ENCODE measurements at regions not wholly inside any gene's neighbourhood (a gene's known extent, or its start where the extent isn't known, plus 50 kb on each side); places are given as distances from the start of the nearest gene placed in this dataset.

DNA sequence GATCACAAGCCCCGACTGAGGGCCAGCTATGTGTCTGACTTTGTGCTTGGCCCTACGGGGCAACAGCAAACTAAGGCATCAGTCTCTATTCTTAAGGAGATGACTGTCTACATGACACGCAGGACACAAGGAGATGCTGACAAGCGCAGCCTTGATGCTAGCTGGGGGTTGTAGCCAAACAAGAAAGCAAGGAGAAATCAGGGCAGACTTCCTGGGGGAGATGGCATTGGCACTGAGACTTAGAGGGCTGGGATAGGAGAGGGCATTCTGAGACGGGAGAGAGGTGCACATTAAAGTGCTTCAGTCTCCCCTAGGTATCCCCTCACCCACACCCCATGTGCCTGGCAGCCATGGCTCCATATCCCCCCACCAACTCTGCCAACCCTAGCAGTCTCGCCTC is 210.8 kb upstream of the POU3F1 start:
- TF ChIP-seq, protein P1, sequence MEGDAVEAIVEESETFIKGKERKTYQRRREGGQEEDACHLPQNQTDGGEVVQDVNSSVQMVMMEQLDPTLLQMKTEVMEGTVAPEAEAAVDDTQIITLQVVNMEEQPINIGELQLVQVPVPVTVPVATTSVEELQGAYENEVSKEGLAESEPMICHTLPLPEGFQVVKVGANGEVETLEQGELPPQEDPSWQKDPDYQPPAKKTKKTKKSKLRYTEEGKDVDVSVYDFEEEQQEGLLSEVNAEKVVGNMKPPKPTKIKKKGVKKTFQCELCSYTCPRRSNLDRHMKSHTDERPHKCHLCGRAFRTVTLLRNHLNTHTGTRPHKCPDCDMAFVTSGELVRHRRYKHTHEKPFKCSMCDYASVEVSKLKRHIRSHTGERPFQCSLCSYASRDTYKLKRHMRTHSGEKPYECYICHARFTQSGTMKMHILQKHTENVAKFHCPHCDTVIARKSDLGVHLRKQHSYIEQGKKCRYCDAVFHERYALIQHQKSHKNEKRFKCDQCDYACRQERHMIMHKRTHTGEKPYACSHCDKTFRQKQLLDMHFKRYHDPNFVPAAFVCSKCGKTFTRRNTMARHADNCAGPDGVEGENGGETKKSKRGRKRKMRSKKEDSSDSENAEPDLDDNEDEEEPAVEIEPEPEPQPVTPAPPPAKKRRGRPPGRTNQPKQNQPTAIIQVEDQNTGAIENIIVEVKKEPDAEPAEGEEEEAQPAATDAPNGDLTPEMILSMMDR (conservative IDR thresholded peaks at IDR 0.05), result no peak
- TF ChIP-seq EZH2 (IDR thresholded peaks at IDR 0.05; ENCODE audit: low read depth), result no peak
- H3K9me2 ChIP-seq (ENCODE audit: insufficient read depth), result no peaks in the 10 kb centered on the region
- no peaks in the 10 kb centered on the region for H3K9me3 ChIP-seq (ENCODE audit: insufficient read depth, low read depth)
- H3K79me2 ChIP-seq (ENCODE audit: low read depth), result no peaks in the 10 kb centered on the region
- ChIA-PET POLR2A (ENCODE audit: unreplicated experiment) (no interaction called here), CTCF (no interaction called here)
- no peak overlapping the region for H3K4me3 ChIP-seq
- H3K27me3 ChIP-seq (ENCODE audit: insufficient read depth, low read depth), result peaks cover 86% of the 10 kb centered on the region
- H3K4me2 ChIP-seq, result no peak overlapping the region
- H3F3A ChIP-seq (ENCODE audit: insufficient read depth, low read depth), result no peaks in the 10 kb centered on the region
- no peak for DNase-seq
- BruUV-seq (replicated peaks), result no TSS peak
- no peaks in the 10 kb centered on the region for H4K20me1 ChIP-seq (ENCODE audit: insufficient read depth)
- H3K27ac ChIP-seq, result no peak overlapping the region
- H2AFZ ChIP-seq, result no peak overlapping the region
- intact Hi-C loops (cut with micrococcal nuclease; ENCODE audit: unreplicated experiment), result no loop called here
- H3K36me3 ChIP-seq (ENCODE audit: low read depth), result no peaks in the 10 kb centered on the region
- H3K4me1 ChIP-seq (replicated peaks; ENCODE audit: insufficient read depth), result no peaks in the 10 kb centered on the region

DNA sequence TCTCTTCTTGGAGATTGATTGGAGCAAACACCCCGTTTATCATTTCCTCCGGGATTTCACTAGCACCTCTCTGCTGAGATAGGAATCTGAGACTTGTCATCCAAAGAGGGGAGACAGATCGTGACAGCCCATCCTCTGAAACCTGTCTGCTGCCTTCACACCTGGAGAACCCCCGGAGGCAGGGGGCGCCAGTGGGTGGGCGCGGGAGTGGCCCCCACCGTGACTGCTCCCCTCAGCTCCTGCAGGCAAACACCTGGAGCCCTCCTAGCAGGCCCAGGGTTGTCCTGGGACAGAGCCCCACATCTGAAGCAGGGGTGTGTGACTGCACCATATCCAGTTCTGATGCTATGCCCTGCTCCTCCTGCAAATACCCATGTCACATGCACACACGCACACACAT is 209.5 kb upstream of the POU3F1 start:
- no peak overlapping the region for H2AFZ ChIP-seq
- no peaks in the 10 kb centered on the region for H3K36me3 ChIP-seq (ENCODE audit: low read depth)
- BruUV-seq (replicated peaks), result no TSS peak
- TF ChIP-seq EZH2 (IDR thresholded peaks at IDR 0.05; ENCODE audit: low read depth), result no peak
- TF ChIP-seq, protein P1 (conservative IDR thresholded peaks at IDR 0.05), result no peak
- no peaks in the 10 kb centered on the region for H3K9me3 ChIP-seq (ENCODE audit: insufficient read depth, low read depth)
- no peaks in the 10 kb centered on the region for H4K20me1 ChIP-seq (ENCODE audit: insufficient read depth)
- no peaks in the 10 kb centered on the region for H3K79me2 ChIP-seq (ENCODE audit: low read depth)
- peaks cover 82% of the 10 kb centered on the region for H3K27me3 ChIP-seq (ENCODE audit: insufficient read depth, low read depth)
- H3F3A ChIP-seq (ENCODE audit: insufficient read depth, low read depth), result no peaks in the 10 kb centered on the region
- no peak overlapping the region for H3K27ac ChIP-seq
- intact Hi-C loops (cut with micrococcal nuclease; ENCODE audit: unreplicated experiment), result no loop called here
- no peak overlapping the region for H3K4me2 ChIP-seq
- H3K4me1 ChIP-seq (replicated peaks; ENCODE audit: insufficient read depth), result no peaks in the 10 kb centered on the region
- ChIA-PET POLR2A (ENCODE audit: unreplicated experiment) (no interaction called here), CTCF (no interaction called here)
- DNase-seq, result no peak
- H3K4me3 ChIP-seq, result no peak overlapping the region
- H3K9me2 ChIP-seq (ENCODE audit: insufficient read depth), result no peaks in the 10 kb centered on the region

DNA sequence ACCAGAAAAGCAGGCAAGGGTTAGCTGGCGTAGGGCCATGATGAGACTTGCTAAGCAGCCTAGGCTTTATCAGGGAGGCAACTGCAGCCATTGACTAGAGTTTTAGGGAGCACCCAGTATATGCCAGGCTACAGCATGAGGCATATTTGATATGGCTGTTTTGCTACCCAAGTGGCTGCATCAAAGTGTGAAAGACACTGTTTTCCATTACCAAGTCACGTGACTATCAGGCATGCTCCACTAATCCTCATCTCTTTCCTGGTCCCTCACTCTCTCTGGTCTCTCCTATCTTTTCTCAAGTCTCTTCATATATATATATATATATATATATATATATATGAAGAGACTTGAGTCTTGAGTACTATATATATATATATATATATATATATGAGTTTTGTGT is 206.7 kb upstream of the POU3F1 start:
- POLR2A ChIA-PET (ENCODE audit: unreplicated experiment), result no interaction called here
- Histone ChIP-seq H3K36me3 (ENCODE audit: low read depth) (no peaks in the 10 kb centered on the region), H4K20me1 (ENCODE audit: insufficient read depth) (no peaks in the 10 kb centered on the region), H3K27ac (no peak overlapping the region), H3K4me3 (no peak overlapping the region), H3F3A (ENCODE audit: insufficient read depth, low read depth) (no peaks in the 10 kb centered on the region), H3K9me2 (ENCODE audit: insufficient read depth) (no peaks in the 10 kb centered on the region), H3K9me3 (ENCODE audit: insufficient read depth, low read depth) (no peaks in the 10 kb centered on the region), H3K4me2 (no peak overlapping the region), H2AFZ (no peak overlapping the region), H3K79me2 (ENCODE audit: low read depth) (no peaks in the 10 kb centered on the region), H3K4me1 (replicated peaks; ENCODE audit: insufficient read depth) (no peaks in the 10 kb centered on the region), H3K27me3 (ENCODE audit: insufficient read depth, low read depth) (peaks cover 85% of the 10 kb centered on the region)
- BruUV-seq (replicated peaks), result no TSS peak
- DNase-seq, result no peak
- CTCF ChIA-PET, result no interaction called here
- intact Hi-C loops (cut with micrococcal nuclease; ENCODE audit: unreplicated experiment), result no loop called here
- TF ChIP-seq EZH2 (IDR thresholded peaks at IDR 0.05; ENCODE audit: low read depth), result no peak
- TF ChIP-seq, protein P1 (conservative IDR thresholded peaks at IDR 0.05), result no peak

Measured in PC-9 (cell line).